Caco-2 (cell line): ENCODE measurements at regions not wholly inside any gene's neighbourhood (a gene's known extent, or its start where the extent isn't known, plus 50 kb on each side); places are given as distances from the start of the nearest gene placed in this dataset.

ENCODE experiments used
- BruUV-seq: library from RNA; stranded (reverse); fragments of 400-500 nt; replicated peaks from 2 replicates; lab custom pipeline; 2021; lab: Mats Ljungman, UMichigan
- CTCF ChIA-PET: fragments of 300-600 bp; sonication (Branson Sonifier 250); formaldehyde crosslinking; loops from one replicate; lab custom pipeline; 2022; ENCODE audit warnings: antibody characterized with exemption; lab: Charles Lee
- POLR2A ChIA-PET: fragments of 300-600 bp; sonication (Branson Sonifier 250); formaldehyde crosslinking; loops from one replicate; lab custom pipeline; 2022; ENCODE audit warnings: antibody characterized with exemption; lab: Charles Lee
- DNase-seq, 2 experiments: peaks; one replicate each; pipeline versions ENCODE4 v3.0.0 to v3.0.0-alpha.2; 2020 to 2022
- H3K27me3 ChIP-seq: replicated peaks from 2 replicates; pipeline ENCODE4 v1.6.0; 2011; ENCODE audit warnings: low read length; ENCODE audit not compliant: control insufficient read depth, insufficient read depth
- H3K36me3 ChIP-seq: 2 replicates; pipeline ENCODE4 v1.5.1; 2011; ENCODE audit warnings: low read length; ENCODE audit not compliant: control insufficient read depth, insufficient read depth
- H3K4me1 ChIP-seq: fragments of 250-450 bp; sonication (Bioruptor Pico); 2 replicates; pipeline ENCODE4 v1.5.1; 2020; ENCODE audit warnings: mild to moderate bottlenecking
- H3K4me3 ChIP-seq: 2 replicates; pipeline ENCODE4 v1.5.1; 2011; ENCODE audit warnings: low read depth, mild to moderate bottlenecking, control low read depth, low read length
- H3K9me3 ChIP-seq: fragments of 250-450 bp; sonication (Bioruptor Pico); 2 replicates; pipeline ENCODE4 v1.5.1; 2020; ENCODE audit warnings: mild to moderate bottlenecking, moderate library complexity
- H3K27ac Mint-ChIP-seq: one replicate; pipeline ENCODE4 v1.8.0; 2022; ENCODE audit warnings: mixed read lengths; ENCODE audit not compliant: unreplicated experiment
- H3K27me3 Mint-ChIP-seq: one replicate; pipeline ENCODE4 v1.8.0; 2022; ENCODE audit warnings: mixed read lengths; ENCODE audit not compliant: insufficient read depth, unreplicated experiment
- H3K36me3 Mint-ChIP-seq: one replicate; pipeline ENCODE4 v1.8.0; 2022; ENCODE audit warnings: mild to moderate bottlenecking, mixed read lengths; ENCODE audit not compliant: insufficient read depth, unreplicated experiment
- H3K4me1 Mint-ChIP-seq: one replicate; pipeline ENCODE4 v1.8.0; 2022; ENCODE audit warnings: low read depth, mixed read lengths; ENCODE audit not compliant: unreplicated experiment
- H3K4me3 Mint-ChIP-seq: one replicate; pipeline ENCODE4 v1.8.0; 2022; ENCODE audit warnings: mild to moderate bottlenecking, moderate library complexity, mixed read lengths; ENCODE audit not compliant: unreplicated experiment
- H3K9me3 Mint-ChIP-seq: one replicate; pipeline ENCODE4 v1.8.0; 2022; ENCODE audit warnings: mixed read lengths; ENCODE audit not compliant: unreplicated experiment
- CTCF ChIP-seq, 2 experiments: fragments of 200-600 bp in 1 of 2; IDR thresholded peaks; 1 replicate in 1 of 2; 2 replicates in 1 of 2; pipeline versions ENCODE4 v1.5.1 to v1.8.0; 2011 to 2022; ENCODE audit warnings: antibody characterized with exemption in 1 of 2, control low read depth in 1 of 2, inconsistent platforms in 1 of 2, low read depth in 1 of 2, low read length in 1 of 2, mild to moderate bottlenecking in 1 of 2, moderate library complexity in 1 of 2; ENCODE audit not compliant: insufficient read depth in 1 of 2, severe bottlenecking in 1 of 2, unreplicated experiment in 1 of 2
- intact Hi-C: fragments of 100-400 bp; cut with micrococcal nuclease; formaldehyde crosslinking; loops from one replicate; pipeline ENCODE4 v1.10.0; 2022; ENCODE audit not compliant: unreplicated experiment

- BruUV-seq = no TSS peak
Observed at GRCh38 chr20:6863355-6863754, 95.9 kb downstream of the BMP2 start.

GRCh38 chr20:6863798-6864201 lies 96.3 kb downstream of the BMP2 start:
- Mint-ChIP-seq H3K27me3 (peaks cover 6% of the 10 kb centered on the region), H3K36me3 (no peaks in the 10 kb centered on the region), H3K4me3 (no peak overlapping the region), H3K9me3 (no peaks in the 10 kb centered on the region), H3K27ac (no peak overlapping the region), H3K4me1 (no peaks in the 10 kb centered on the region)
- H3K4me1 ChIP-seq = no peaks in the 10 kb centered on the region
- no peak for DNase-seq
- intact Hi-C loops = no loop called here
- TF ChIP-seq CTCF (IDR thresholded peaks at IDR 0.05; ENCODE audit: insufficient read depth in 1 of 2, low read depth in 1 of 2, low read length in 1 of 2, severe bottlenecking in 1 of 2, unreplicated experiment in 1 of 2) = no peak
- H3K9me3 ChIP-seq = no peaks in the 10 kb centered on the region
- H3K36me3 ChIP-seq = no peaks in the 10 kb centered on the region
- POLR2A ChIA-PET = no interaction called here
- no peak overlapping the region for H3K4me3 ChIP-seq
- CTCF ChIA-PET = interaction anchor here (0.9 kb wide), 1 partner anchor 11 kb away, joined by 4 read pairs; no protein-coding TSS in a partner anchor
- 0 out of 2 replicates have a peak, but pooled peaks cover 2% of the 10 kb centered on the region for H3K27me3 ChIP-seq
- BruUV-seq = no TSS peak

More at GRCh38 chr20:6863355-6863754, 95.9 kb downstream of the BMP2 start:
- Mint-ChIP-seq H3K27me3 (peaks cover 9% of the 10 kb centered on the region), H3K4me1 (no peaks in the 10 kb centered on the region), H3K27ac (no peak overlapping the region), H3K4me3 (no peak overlapping the region), H3K9me3 (no peaks in the 10 kb centered on the region), H3K36me3 (no peaks in the 10 kb centered on the region)
- H3K36me3 ChIP-seq = no peaks in the 10 kb centered on the region
- no peaks in the 10 kb centered on the region for H3K4me1 ChIP-seq
- H3K4me3 ChIP-seq = no peak overlapping the region
- no peaks in the 10 kb centered on the region for H3K9me3 ChIP-seq
- POLR2A ChIA-PET = no interaction called here
- intact Hi-C loops = no loop called here
- CTCF ChIA-PET = interaction anchor here (0.9 kb wide), 1 partner anchor 11 kb away, joined by 4 read pairs; no protein-coding TSS in a partner anchor
- no peak for TF ChIP-seq CTCF (IDR thresholded peaks at IDR 0.05; ENCODE audit: insufficient read depth in 1 of 2, low read depth in 1 of 2, low read length in 1 of 2, severe bottlenecking in 1 of 2, unreplicated experiment in 1 of 2)
- no peak for DNase-seq
- H3K27me3 ChIP-seq = 0 out of 2 replicates have a peak, but pooled peaks cover 2% of the 10 kb centered on the region

GRCh38 chr20:6864740-6865139 lies 97.3 kb downstream of the BMP2 start:
- Mint-ChIP-seq H3K4me3 (no peak overlapping the region), H3K4me1 (no peaks in the 10 kb centered on the region), H3K27me3 (peaks cover 8% of the 10 kb centered on the region), H3K9me3 (no peaks in the 10 kb centered on the region), H3K27ac (no peak overlapping the region), H3K36me3 (no peaks in the 10 kb centered on the region)
- Histone ChIP-seq H3K4me1 (no peaks in the 10 kb centered on the region), H3K27me3 (0 out of 2 replicates have a peak, but pooled peaks cover 2% of the 10 kb centered on the region), H3K9me3 (no peaks in the 10 kb centered on the region), H3K36me3 (no peaks in the 10 kb centered on the region), H3K4me3 (no peak overlapping the region)
- intact Hi-C loops = no loop called here
- POLR2A ChIA-PET = no interaction called here
- DNase-seq = no peak
- BruUV-seq = no TSS peak
- TF ChIP-seq CTCF (IDR thresholded peaks at IDR 0.05; ENCODE audit: insufficient read depth in 1 of 2, low read depth in 1 of 2, low read length in 1 of 2, severe bottlenecking in 1 of 2, unreplicated experiment in 1 of 2) = no peak
- CTCF ChIA-PET = no interaction called here
